Choroid plexus epithelial cell (primary cell): ENCODE measurements at regions not wholly inside any gene's neighbourhood (a gene's known extent, or its start where the extent isn't known, plus 50 kb on each side); places are given as distances from the start of the nearest gene placed in this dataset.

Experiments
- DNase-seq: peaks from one replicate; pipeline ENCODE4 v3.0.0-alpha.2; 2010; ENCODE audit warnings: low read depth
- H3K4me3 ChIP-seq: 2 replicates; pipeline ENCODE4 v1.5.1; 2011; ENCODE audit warnings: low read depth, mild to moderate bottlenecking, control low read depth, low read length, moderate library complexity
- TF ChIP-seq, protein P1 (sequence below): conservative IDR thresholded peaks from 2 replicates; pipeline ENCODE4 v1.5.1; 2011; ENCODE audit warnings: low read depth, mild to moderate bottlenecking, control low read depth, inconsistent platforms, low read length, moderate library complexity

DNA sequence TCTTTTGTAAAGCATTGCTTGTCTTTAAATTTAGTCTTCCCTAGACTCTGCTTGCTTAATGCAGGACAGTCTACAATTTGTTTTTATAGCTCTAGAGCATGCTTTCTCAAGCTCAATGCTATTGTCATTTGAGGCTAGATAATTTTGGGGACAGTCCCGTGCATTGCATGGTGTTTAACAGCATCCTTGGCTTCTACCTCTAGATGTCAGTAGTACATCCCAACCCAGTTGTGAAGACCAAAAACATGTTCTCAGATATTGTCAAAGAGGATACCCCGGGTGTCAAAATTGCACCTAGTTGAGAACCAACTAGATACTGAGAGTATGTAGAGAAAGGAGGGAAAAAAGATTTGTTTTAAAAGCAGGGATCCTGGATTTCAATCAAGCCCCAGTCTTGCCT is 277.5 kb downstream of the CEMIP2 start:
- H3K4me3 ChIP-seq, result no peak overlapping the region
- TF ChIP-seq, protein P1, sequence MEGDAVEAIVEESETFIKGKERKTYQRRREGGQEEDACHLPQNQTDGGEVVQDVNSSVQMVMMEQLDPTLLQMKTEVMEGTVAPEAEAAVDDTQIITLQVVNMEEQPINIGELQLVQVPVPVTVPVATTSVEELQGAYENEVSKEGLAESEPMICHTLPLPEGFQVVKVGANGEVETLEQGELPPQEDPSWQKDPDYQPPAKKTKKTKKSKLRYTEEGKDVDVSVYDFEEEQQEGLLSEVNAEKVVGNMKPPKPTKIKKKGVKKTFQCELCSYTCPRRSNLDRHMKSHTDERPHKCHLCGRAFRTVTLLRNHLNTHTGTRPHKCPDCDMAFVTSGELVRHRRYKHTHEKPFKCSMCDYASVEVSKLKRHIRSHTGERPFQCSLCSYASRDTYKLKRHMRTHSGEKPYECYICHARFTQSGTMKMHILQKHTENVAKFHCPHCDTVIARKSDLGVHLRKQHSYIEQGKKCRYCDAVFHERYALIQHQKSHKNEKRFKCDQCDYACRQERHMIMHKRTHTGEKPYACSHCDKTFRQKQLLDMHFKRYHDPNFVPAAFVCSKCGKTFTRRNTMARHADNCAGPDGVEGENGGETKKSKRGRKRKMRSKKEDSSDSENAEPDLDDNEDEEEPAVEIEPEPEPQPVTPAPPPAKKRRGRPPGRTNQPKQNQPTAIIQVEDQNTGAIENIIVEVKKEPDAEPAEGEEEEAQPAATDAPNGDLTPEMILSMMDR, result peak; percentile 50
- peak; percentile 13 for DNase-seq

DNA sequence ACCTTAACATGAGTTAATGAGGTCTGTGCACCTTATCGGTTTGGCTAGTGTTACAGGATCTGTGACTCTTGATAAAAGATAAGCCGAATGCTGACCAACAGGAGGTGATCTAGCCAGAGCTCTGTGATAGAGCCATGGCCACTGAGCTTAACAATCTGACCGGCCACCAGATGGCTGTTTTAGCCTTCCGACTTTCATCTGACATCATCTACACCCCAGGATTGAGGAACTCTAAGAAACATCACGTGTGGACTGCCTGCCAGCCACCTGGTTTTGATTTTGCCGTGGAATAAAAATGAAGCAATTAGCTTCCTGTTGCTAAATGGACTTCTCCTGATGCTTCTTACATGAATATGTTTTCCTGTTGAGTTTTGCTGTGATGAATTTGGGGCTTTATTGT is 281.3 kb downstream of the CEMIP2 start:
- TF ChIP-seq, protein P1, result no peak
- H3K4me3 ChIP-seq, result no peak overlapping the region
- no peak for DNase-seq

DNA sequence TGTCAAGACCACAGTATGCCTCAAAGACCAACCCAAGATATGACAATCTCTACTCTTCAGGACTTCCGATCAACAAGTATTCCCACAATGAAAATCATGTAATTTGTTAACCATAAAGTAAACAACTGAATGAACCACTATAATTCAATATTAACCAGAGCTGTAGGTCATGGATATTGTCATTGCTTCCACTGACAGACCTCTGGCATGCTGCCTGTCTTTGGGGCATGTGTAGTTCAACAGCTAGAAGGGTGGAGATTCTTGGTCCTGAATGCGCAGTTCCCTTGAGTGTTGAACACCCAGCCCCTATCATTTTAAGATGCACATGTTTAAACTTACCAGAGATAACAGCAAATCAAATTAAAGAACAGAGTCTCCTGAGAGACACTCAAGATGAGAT is 283.0 kb downstream of the CEMIP2 start:
- H3K4me3 ChIP-seq, result no peak overlapping the region
- TF ChIP-seq, protein P1, result no peak
- DNase-seq, result no peak

DNA sequence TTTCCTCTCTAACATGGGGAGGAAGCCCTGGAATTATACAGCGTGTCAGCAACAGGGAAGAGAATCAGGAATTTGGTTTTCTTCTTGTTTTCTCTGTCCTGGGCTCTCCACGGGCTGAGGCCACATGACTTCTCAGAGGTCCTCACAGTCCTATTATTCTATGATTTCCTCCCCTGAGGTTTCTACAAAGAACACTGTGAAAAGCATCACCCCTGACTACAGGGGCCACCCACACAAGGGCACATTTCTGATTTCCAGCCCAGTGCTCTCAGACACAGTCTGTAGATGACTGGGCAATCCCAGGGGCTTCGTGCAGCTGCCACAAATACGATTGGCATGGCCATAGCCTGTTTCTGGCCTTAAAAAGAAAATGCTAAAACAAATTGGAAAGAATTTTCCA is 284.9 kb downstream of the CEMIP2 start:
- no peak for DNase-seq
- H3K4me3 ChIP-seq, result no peak overlapping the region
- TF ChIP-seq, protein P1, result no peak

DNA sequence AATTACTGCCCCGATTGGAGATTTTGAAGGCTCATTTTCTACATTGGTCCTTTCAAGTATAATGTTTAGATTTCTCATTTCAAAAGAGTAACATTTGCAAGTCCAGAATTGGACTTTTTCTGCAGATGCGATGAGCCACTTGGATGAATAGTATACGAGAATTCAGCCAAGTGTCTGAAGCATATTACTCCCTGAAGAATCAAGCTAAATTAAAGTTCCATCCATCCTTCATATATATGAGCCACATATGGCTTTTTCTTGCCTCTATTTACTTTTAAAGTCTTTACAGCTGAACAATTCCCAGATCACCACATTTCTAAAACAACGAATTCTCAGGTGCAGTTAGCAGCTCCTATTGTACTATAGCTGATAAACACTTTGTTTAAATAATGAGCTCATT is 288.7 kb downstream of the CEMIP2 start:
- H3K4me3 ChIP-seq, result no peak overlapping the region
- DNase-seq, result no peak

DNA sequence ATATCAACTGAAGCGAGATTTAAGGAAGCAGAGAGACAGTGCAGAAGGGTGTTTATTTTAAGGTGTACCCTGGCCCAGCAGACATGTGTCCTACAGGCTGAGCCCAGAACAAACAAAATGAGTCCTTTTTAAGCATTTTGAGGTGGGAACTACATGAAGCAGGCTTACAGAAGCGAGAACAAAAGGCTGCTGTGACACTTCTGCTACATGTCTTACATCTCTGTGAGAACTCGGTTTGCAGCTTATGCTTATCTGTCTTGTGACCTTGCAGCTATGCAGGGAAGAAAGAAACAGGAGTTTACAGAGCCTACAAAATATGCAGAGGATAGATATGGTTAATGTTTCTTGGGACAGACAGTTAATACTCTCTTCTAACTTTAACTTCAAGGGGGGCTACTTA is 295.9 kb downstream of the CEMIP2 start:
- no peak for DNase-seq
- H3K4me3 ChIP-seq, result no peak overlapping the region
- TF ChIP-seq, protein P1, result no peak

More for the DNA sequence above, 288.7 kb downstream of the CEMIP2 start:
- TF ChIP-seq, protein P1, result no peak

DNA sequence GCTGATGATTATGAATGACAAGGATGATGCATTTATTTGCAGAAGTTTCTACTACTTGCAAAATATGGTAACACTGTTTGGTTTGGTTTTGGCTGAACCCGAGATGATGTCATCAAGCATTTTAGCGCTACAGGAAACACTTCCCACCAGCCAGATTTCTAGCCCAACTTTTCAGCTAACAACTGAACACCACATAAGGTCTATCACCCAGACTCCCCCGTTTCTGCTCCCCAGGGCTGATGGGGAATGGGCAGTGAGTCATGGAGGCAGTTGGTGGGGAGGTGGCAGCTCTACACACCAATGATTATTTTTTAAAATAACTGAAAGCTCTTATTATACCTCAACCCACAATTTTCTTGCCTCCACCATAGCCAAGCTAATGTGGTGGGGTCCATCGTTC is 302.9 kb downstream of the CEMIP2 start:
- no peak overlapping the region for H3K4me3 ChIP-seq
- no peak for DNase-seq
- TF ChIP-seq, protein P1, result no peak
